PC-9 (cell line): ENCODE measurements at regions not wholly inside any gene's neighbourhood (a gene's known extent, or its start where the extent isn't known, plus 50 kb on each side); places are given as distances from the start of the nearest gene placed in this dataset.

ENCODE experiments used
- EZH2 ChIP-seq: fragments of 200-600 bp; sonication (generic); IDR thresholded peaks from 2 replicates; pipeline ENCODE4 v1.8.0; 2017; ENCODE audit warnings: antibody characterized with exemption, low read depth
- TF ChIP-seq, protein P1 (sequence below): fragments of 200-600 bp; sonication (generic); conservative IDR thresholded peaks from 2 replicates; pipeline ENCODE4 v1.6.1; 2017; ENCODE audit warnings: mixed run types, antibody characterized with exemption, mild to moderate bottlenecking, moderate library complexity

DNA sequence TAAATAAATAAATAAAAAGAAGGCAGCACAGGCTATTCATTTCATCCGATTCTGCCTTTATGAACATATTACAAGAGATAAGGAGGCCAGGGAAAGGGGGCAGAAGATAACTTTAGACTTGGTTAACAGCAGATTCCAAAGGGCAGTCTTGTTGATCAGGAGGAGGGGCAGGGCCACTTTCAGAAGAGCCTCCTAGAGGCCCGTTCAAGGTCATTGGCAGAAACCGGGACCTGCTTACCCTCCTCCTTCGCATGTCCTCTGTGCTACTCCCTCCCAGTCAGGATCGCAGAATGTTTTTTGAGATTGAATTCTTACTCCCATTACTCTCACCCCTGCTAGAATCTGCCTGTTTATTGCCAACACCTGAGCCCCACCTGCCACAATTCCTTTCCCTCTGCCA lies 217.0 kb upstream of the IPO5 start:
- TF ChIP-seq, protein P1, sequence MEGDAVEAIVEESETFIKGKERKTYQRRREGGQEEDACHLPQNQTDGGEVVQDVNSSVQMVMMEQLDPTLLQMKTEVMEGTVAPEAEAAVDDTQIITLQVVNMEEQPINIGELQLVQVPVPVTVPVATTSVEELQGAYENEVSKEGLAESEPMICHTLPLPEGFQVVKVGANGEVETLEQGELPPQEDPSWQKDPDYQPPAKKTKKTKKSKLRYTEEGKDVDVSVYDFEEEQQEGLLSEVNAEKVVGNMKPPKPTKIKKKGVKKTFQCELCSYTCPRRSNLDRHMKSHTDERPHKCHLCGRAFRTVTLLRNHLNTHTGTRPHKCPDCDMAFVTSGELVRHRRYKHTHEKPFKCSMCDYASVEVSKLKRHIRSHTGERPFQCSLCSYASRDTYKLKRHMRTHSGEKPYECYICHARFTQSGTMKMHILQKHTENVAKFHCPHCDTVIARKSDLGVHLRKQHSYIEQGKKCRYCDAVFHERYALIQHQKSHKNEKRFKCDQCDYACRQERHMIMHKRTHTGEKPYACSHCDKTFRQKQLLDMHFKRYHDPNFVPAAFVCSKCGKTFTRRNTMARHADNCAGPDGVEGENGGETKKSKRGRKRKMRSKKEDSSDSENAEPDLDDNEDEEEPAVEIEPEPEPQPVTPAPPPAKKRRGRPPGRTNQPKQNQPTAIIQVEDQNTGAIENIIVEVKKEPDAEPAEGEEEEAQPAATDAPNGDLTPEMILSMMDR, result no peak
- no peak for TF ChIP-seq EZH2
